CD4-positive, alpha-beta T cell treated with Interleukin-15 for 1 hour (primary cell): ENCODE measurements at regions not wholly inside any gene's neighbourhood (a gene's known extent, or its start where the extent isn't known, plus 50 kb on each side); places are given as distances from the start of the nearest gene placed in this dataset.

ENCODE experiments used
- DNase-seq: peaks from one replicate; pipeline ENCODE4 v3.0.0-alpha.2; 2020

GRCh38 chr4:3704669-3705068 lies 61.5 kb upstream of the ADRA2C start:
- DNase-seq: no peak

- no peak for DNase-seq
Observed at GRCh38 chr4:3703677-3704521, 62.3 kb upstream of the ADRA2C start.

DNA sequence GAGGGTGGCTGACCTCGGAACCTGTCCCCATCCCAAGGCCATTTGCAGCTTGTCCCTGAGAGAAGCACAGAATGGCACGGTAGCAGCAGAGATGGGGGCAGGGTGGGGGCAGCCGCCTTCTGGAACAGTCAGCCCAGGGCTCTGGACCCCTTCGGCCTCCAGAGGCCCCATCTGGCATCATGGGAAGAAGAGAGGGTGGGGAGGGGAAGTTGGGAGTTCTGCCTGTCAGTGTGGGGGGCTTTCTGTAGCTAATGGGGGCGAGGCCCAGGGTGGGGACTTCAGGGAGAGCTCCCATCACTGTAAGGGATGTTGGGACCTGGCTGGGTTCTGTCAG lies 62.9 kb upstream of the ADRA2C start:
- no peak for DNase-seq

DNA sequence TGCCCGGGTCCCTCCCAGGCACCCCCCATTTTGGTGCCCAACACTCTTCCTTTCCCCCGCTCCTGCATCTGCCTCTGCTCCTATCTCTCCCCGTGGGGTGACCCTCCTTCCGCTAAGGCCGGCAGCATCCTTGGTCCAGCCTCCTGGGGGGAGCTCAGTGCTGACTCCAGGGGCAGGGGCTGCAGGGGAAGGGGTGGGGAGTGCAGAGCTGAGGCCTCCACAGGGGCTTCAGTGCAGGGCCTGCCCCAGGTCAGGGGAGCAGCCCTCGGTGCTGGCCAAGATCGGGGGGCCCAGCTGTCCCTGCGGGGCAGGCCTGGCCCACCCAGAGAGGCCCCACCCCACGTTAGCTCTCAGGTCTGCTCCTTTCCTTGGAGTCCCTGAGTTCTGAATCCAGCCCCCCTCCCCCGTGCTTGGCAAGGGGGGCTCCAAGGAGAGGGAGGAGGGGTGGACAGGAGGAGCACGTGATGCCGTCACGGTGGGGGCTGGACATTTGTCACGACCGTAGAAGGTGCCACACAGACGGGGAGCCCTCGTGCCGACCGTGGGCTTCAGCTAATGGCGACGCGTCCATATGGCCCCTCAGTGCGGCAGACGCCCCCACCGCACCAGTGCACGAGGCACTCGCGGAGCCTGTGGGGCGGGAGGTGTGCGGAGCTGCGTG lies 63.5 kb upstream of the ADRA2C start:
- DNase-seq: no peak

GRCh38 chr4:3701736-3702560 lies 64.2 kb upstream of the ADRA2C start:
- no peak for DNase-seq

GRCh38 chr4:3701271-3701734 lies 64.9 kb upstream of the ADRA2C start:
- DNase-seq: no peak

DNA sequence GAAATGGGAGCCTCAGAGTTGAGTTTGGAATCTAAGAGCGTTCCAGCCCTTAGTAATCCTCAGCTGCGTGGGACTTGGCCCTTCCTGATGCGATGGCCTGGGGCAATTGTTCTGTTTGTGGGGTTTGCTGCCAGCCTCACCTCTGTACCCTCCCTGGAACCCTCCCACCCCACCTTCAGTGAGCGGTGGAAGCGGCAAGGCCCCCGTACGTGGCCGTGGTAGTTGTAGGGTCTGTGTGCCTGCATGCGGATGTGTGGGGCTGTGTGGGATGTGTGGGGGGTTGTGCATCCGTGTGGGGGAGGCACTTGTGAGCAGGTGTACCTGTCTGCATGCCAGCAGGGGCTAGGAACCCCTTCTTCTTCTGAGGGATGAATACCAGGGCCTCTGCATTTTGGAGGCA lies 65.4 kb upstream of the ADRA2C start:
- DNase-seq: no peak

- DNase-seq: no peak
Observed at GRCh38 chr4:3700223-3700622, 66.0 kb upstream of the ADRA2C start.

GRCh38 chr4:3699678-3700077 lies 66.5 kb upstream of the ADRA2C start:
- DNase-seq: no peak

DNA sequence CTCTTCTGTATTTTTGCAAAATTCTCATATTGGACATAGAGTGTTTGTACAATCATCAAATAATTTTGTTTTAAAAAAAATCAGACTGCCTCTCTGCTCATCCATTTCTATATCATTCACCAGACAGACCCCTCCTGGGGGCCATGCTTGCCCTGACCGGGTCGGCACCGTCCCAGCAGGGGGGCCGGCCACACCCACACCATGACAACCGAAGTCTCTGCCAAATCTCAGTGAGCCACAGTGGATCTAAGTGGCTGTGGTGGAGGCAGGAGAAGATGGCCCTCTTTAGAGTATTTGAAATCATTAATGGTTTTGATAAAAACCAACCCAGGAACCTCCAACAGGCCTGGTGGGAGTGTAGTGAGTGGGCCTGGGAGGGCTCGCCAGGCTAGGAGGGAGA lies 66.9 kb upstream of the ADRA2C start:
- DNase-seq: no peak

GRCh38 chr4:3697033-3697432 lies 69.2 kb upstream of the ADRA2C start:
- DNase-seq: no peak

GRCh38 chr4:3690551-3691152 lies 75.5 kb upstream of the ADRA2C start:
- peak; percentile 1 for DNase-seq

GRCh38 chr4:3689576-3690550 lies 76.3 kb upstream of the ADRA2C start:
- DNase-seq: peak; percentile 7

DNA sequence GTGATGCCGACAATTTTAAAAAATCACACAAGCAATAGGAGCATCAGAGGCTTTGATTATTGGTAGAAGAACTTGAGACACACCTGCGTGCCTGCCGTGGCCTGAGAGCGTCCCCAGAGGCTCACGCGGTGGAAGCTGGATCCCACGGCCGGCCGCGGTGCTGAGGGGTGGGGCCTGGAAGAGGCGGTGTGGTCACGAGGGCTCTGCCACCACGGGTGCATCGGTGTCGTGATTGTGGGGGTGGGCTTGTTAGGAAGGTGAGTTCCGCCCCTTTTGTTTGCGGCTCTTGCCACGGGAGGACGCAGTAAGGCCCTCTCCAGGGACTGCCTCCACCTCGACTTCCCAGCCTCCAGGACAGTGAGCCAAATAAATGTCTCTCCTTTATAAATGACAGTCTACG lies 77.2 kb upstream of the ADRA2C start:
- no peak for DNase-seq

DNA sequence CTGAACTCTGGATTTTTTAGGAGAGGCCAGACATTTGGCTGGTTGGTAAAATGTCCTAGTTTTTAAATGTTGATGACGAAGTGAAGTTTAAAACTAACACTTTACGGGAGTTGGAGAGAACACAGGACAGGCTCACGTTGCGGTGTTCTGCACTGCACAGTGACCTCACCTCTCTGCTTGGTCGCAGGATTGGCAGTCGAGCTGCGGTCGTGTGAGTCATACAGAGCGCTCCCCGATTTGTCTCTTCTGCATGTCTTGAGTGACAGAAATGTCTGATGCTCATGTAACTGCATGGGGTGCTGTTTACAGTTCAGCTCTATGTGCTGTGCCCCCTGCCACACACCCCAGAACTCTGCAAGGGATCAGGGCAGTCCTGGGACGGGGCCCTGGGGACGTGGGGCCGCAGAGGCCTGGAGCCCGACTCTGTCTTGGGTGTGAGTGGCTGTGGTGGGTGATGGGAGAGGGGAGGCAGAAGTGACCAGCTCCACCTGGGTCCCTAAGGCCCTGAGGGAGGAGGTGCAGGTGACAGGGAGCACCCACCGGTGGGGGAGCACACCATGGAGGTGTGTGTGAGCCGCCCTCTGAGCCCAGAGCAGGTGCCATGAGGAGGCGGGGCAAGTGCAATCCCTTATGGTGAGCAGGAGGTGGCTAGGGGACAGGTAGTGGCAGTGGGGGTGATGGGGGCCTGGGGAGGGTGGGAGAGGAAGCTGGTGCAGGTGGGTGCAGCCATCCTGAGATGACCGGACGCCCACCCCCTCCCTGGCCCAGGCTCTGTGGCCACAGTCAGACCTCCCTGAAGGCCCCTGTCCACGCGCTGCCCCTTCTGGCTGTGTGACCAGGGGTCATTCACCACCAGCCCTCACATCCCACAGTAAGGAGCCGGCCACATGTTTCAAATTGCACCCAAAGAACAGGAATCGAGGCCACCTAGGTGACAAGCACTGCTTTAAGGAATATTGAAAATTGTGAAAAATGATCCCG lies 77.9 kb upstream of the ADRA2C start:
- DNase-seq: peak; percentile 10

- DNase-seq: no peak
Observed at GRCh38 chr4:3687538-3687937, 78.6 kb upstream of the ADRA2C start.

DNA sequence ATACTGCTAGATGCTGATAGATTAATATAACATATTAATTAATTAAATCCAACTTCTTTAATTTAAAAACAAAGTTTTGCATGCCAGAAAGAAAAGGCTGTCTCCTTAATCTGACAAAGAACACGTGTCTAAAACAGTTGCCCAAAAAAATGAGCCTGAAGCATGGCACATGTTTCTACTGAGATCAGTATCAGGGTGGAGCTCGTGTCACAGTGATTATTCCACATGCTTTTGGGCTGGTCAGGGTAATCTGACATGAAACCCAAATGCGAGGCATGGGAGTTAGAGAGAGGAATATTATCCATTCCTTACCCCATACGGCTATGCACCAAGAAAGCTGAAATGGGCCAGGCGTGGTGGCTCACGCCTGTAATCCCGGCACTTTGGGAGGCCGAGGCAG lies 79.4 kb upstream of the ADRA2C start:
- DNase-seq: no peak

GRCh38 chr4:3685081-3685645 lies 81.0 kb upstream of the ADRA2C start:
- no peak for DNase-seq

GRCh38 chr4:3684546-3684945 lies 81.6 kb upstream of the ADRA2C start:
- DNase-seq: no peak

DNA sequence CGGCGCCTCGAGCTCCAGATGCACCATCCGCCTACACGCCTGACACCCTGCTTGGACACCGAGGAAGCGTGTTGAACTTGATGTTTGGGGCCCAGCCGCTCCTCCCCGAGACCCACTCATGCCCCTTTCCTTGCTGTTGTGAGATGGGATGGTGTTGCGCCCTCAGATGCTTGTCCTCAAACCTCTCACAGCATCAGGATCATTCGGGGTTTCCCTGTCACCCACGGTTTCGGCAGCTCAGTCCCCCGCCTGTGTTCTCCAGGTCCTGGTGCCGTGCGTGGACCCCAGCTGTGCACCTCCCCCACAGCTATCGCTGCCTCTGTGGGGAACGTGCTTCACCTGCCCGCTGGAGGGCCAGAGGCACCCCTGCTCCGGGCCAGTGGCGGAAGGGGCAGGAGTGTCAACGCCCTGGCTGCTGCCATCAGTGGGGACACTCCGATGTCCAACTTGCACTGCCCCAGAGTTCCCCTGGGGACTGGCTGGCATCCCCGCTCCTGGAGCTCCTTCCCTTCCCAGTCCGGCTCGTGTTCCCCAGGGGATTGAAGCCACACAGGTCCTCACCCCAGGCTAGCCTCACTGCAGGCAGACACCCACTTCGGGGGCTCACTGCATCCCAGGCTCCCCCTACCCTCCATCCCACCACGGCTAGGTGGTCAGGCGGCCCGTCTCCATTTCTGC lies 82.3 kb upstream of the ADRA2C start:
- DNase-seq: peak; percentile 13
